ENCODE measurements at regions not wholly inside any gene's neighbourhood (a gene's known extent, or its start where the extent isn't known, plus 50 kb on each side); places are given as distances from the start of the nearest gene placed in this dataset.

- TF ChIP-seq, protein P1, sequence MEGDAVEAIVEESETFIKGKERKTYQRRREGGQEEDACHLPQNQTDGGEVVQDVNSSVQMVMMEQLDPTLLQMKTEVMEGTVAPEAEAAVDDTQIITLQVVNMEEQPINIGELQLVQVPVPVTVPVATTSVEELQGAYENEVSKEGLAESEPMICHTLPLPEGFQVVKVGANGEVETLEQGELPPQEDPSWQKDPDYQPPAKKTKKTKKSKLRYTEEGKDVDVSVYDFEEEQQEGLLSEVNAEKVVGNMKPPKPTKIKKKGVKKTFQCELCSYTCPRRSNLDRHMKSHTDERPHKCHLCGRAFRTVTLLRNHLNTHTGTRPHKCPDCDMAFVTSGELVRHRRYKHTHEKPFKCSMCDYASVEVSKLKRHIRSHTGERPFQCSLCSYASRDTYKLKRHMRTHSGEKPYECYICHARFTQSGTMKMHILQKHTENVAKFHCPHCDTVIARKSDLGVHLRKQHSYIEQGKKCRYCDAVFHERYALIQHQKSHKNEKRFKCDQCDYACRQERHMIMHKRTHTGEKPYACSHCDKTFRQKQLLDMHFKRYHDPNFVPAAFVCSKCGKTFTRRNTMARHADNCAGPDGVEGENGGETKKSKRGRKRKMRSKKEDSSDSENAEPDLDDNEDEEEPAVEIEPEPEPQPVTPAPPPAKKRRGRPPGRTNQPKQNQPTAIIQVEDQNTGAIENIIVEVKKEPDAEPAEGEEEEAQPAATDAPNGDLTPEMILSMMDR (IDR thresholded peaks at IDR 0.05), result no peak
- no peak for TF ChIP-seq ZFX (IDR thresholded peaks at IDR 0.05; ENCODE audit: borderline replicate concordance)
These were observed 172.1 kb downstream of the TMX3 start for GRCh38 chr18:68542846-68543245.
